SU-DHL-6 (cell line): ENCODE measurements at regions not wholly inside any gene's neighbourhood (a gene's known extent, or its start where the extent isn't known, plus 50 kb on each side); places are given as distances from the start of the nearest gene placed in this dataset.
"Not testable (repeated sequence)": the region's sequence is repeated elsewhere in the genome, so short reads cannot be mapped to it uniquely, and the experiment has no call there.

Experiments
- EZH2phosphoT487 ChIP-seq: fragments of 200-600 bp; sonication (generic), shearing (Covaris generic); conservative IDR thresholded peaks from 2 replicates; pipeline ENCODE4 v1.6.1; 2018; ENCODE audit warnings: mild to moderate bottlenecking, antibody characterized with exemption, low read length, moderate library complexity, mixed read lengths
- TF ChIP-seq, protein P1 (sequence below): fragments of 200-600 bp; sonication (generic); IDR thresholded peaks from one replicate; pipeline ENCODE4 v1.5.1; 2017; ENCODE audit warnings: antibody characterized with exemption, mild to moderate bottlenecking, low read length, moderate library complexity; ENCODE audit not compliant: insufficient read depth, poor library complexity, severe bottlenecking

DNA sequence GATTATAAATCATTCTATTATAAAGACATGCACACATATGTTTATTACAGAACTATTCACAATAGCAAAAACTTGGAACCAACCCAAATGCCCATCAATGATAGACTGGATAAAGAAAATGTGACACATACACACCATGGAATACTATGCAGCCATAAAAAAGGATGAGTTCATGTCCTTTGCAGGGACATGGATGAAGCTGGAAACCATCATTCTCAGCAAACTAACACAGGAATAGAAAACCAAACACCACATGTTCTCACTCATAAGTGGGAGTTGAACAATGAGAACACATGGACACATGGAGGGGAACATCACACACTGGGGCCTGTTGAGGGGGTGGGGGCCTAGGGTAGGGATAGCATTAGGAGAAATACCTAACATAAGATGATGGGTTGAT is 168.4 kb downstream of the ZNF648 start:
- TF ChIP-seq, protein P1, sequence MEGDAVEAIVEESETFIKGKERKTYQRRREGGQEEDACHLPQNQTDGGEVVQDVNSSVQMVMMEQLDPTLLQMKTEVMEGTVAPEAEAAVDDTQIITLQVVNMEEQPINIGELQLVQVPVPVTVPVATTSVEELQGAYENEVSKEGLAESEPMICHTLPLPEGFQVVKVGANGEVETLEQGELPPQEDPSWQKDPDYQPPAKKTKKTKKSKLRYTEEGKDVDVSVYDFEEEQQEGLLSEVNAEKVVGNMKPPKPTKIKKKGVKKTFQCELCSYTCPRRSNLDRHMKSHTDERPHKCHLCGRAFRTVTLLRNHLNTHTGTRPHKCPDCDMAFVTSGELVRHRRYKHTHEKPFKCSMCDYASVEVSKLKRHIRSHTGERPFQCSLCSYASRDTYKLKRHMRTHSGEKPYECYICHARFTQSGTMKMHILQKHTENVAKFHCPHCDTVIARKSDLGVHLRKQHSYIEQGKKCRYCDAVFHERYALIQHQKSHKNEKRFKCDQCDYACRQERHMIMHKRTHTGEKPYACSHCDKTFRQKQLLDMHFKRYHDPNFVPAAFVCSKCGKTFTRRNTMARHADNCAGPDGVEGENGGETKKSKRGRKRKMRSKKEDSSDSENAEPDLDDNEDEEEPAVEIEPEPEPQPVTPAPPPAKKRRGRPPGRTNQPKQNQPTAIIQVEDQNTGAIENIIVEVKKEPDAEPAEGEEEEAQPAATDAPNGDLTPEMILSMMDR, result not testable (repeated sequence)
- TF ChIP-seq EZH2phosphoT487, result not testable (repeated sequence)
